RWPE2 (cell line): ENCODE measurements at regions not wholly inside any gene's neighbourhood (a gene's known extent, or its start where the extent isn't known, plus 50 kb on each side); places are given as distances from the start of the nearest gene placed in this dataset.

Experiments
- ATAC-seq: fragments of 200-7000 bp; cut with Tn5 transposase; 3 replicates; pipeline ENCODE4 v1.9.1; 2021; ENCODE audit warnings: low read depth
- DNase-seq: peaks from one replicate; pipeline ENCODE4 v3.0.0-alpha.2; 2020; ENCODE audit warnings: low spot score
- H3K27ac ChIP-seq: fragments of 450-650 bp; 2 replicates; pipeline ENCODE4 v1.5.1; 2017; ENCODE audit warnings: mild to moderate bottlenecking; ENCODE audit not compliant: poor library complexity, severe bottlenecking
- H3K27me3 ChIP-seq: fragments of 250-450 bp; sonication (Bioruptor Pico); 2 replicates; pipeline ENCODE4 v1.5.1; 2021; ENCODE audit warnings: mild to moderate bottlenecking, moderate library complexity; ENCODE audit not compliant: insufficient read depth, poor library complexity, severe bottlenecking
- H3K36me3 ChIP-seq: fragments of 250-450 bp; sonication (Bioruptor Pico); 2 replicates; pipeline ENCODE4 v1.5.1; 2020; ENCODE audit warnings: low read depth, mild to moderate bottlenecking, moderate library complexity
- H3K4me1 ChIP-seq: fragments of 250-450 bp; sonication (Bioruptor Pico); 2 replicates; pipeline ENCODE4 v1.5.1; 2021; ENCODE audit warnings: mild to moderate bottlenecking, moderate library complexity; ENCODE audit not compliant: insufficient read depth, poor library complexity, severe bottlenecking
- H3K4me3 ChIP-seq: fragments of 250-450 bp; sonication (Bioruptor Pico); 2 replicates; pipeline ENCODE4 v1.5.1; 2021; ENCODE audit warnings: mild to moderate bottlenecking, moderate library complexity; ENCODE audit not compliant: severe bottlenecking
- H3K9me3 ChIP-seq: fragments of 250-450 bp; sonication (Bioruptor Pico); 2 replicates; pipeline ENCODE4 v1.5.1; 2021; ENCODE audit warnings: mild to moderate bottlenecking, moderate library complexity; ENCODE audit not compliant: severe bottlenecking
- CTCF ChIP-seq: fragments of 450-650 bp; IDR thresholded peaks from one replicate; pipeline ENCODE4 v1.5.1; 2017; ENCODE audit warnings: mild to moderate bottlenecking, moderate library complexity; ENCODE audit not compliant: poor library complexity, severe bottlenecking

GRCh38 chr10:130655313-130656186 is 519.4 kb downstream of the GLRX3 start:
- no peaks in the 10 kb centered on the region for H3K9me3 ChIP-seq
- no peaks in the 10 kb centered on the region for H3K27me3 ChIP-seq
- H3K4me1 ChIP-seq = no peaks in the 10 kb centered on the region
- TF ChIP-seq CTCF = no peak
- no peak overlapping the region for H3K4me3 ChIP-seq
- no peak for DNase-seq
- H3K36me3 ChIP-seq = no peaks in the 10 kb centered on the region
- H3K27ac ChIP-seq = no peak overlapping the region
- ATAC-seq = no peak

- ATAC-seq (no peak), DNase-seq (no peak)
- TF ChIP-seq CTCF = no peak
- no peak overlapping the region for H3K4me3 ChIP-seq
- H3K27ac ChIP-seq = no peak overlapping the region
- H3K27me3 ChIP-seq = no peaks in the 10 kb centered on the region
- H3K36me3 ChIP-seq = no peaks in the 10 kb centered on the region
- no peaks in the 10 kb centered on the region for H3K9me3 ChIP-seq
- H3K4me1 ChIP-seq = no peaks in the 10 kb centered on the region
Observed at GRCh38 chr10:130656187-130656575, 520.0 kb downstream of the GLRX3 start.

GRCh38 chr10:130656582-130657133 is 520.5 kb downstream of the GLRX3 start:
- Histone ChIP-seq H3K36me3 (no peaks in the 10 kb centered on the region), H3K4me1 (no peaks in the 10 kb centered on the region), H3K27me3 (no peaks in the 10 kb centered on the region), H3K4me3 (no peak overlapping the region), H3K9me3 (no peaks in the 10 kb centered on the region), H3K27ac (no peak overlapping the region)
- ATAC-seq (no peak; the same call in 2 of the 3 replicates), DNase-seq (no peak)
- no peak for TF ChIP-seq CTCF

DNA sequence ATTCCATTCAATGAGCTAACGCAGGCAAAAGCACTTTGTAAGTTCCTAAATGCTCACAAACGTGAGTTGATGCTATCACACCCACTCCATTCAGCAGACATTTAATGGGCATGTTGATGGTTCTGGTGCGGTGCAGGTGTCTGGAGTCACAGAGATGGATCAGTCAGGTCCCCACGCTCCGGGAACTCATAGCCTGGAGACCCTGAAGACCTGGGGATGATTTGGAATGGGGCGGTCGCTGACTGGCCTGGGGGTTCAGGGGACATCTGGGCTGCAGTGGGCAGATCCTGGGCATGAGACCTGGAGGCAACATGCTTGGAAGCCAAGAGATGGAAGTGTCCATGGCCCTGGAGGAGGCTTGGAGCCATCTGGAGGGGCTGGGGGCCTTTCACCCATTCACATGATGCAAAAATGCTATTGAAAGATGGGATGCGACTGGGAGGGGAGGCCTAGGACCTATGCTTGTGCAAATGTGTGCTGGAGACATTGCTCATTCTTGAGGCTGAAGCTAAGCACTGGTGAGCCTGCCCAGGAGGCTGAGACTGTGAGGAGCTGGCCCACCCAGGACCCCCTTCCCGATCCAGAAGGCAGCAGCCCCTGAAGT is 522.6 kb downstream of the GLRX3 start:
- ATAC-seq (no peak), DNase-seq (no peak)
- Histone ChIP-seq H3K9me3 (no peaks in the 10 kb centered on the region), H3K27me3 (no peaks in the 10 kb centered on the region), H3K27ac (no peak overlapping the region), H3K36me3 (no peaks in the 10 kb centered on the region), H3K4me3 (no peak overlapping the region), H3K4me1 (no peaks in the 10 kb centered on the region)
- TF ChIP-seq CTCF = no peak

GRCh38 chr10:130659528-130659927 is 523.3 kb downstream of the GLRX3 start:
- Histone ChIP-seq H3K9me3 (no peaks in the 10 kb centered on the region), H3K27ac (no peak overlapping the region), H3K36me3 (no peaks in the 10 kb centered on the region), H3K4me1 (no peaks in the 10 kb centered on the region), H3K27me3 (no peaks in the 10 kb centered on the region), H3K4me3 (no peak overlapping the region)
- DNase-seq (no peak), ATAC-seq (no peak)
- no peak for TF ChIP-seq CTCF
